ENCODE measurements at regions not wholly inside any gene's neighbourhood (a gene's known extent, or its start where the extent isn't known, plus 50 kb on each side); places are given as distances from the start of the nearest gene placed in this dataset.

- TF ChIP-seq ELK1 (IDR thresholded peaks at IDR 0.05; ENCODE audit: borderline replicate concordance, low read depth, low read length) (no peak), BHLHE40 (IDR thresholded peaks at IDR 0.05; ENCODE audit: low read depth, low read length) (no peak), CEBPB (IDR thresholded peaks at IDR 0.05; ENCODE audit: low read depth, low read length) (no peak)
Measured at GRCh38 chr18:25825056-25825455, 265.4 kb downstream of the SS18 start (continued).

GRCh38 chr18:25819746-25820363, 270.6 kb downstream of the SS18 start:
- dilution Hi-C loops (cut with HindIII; ENCODE audit: low sequenced_read_pairs, unreplicated experiment) (no loop called here), in situ Hi-C loops (cut with MboI; ENCODE audit: low sequenced_read_pairs) (no loop called here), intact Hi-C loops (cut with micrococcal nuclease) (no loop called here)
- Histone ChIP-seq H3K36me3 (ENCODE audit: control insufficient read depth, insufficient read depth, low read length) (no peaks in the 10 kb centered on the region), H2BK5ac (ENCODE audit: low read depth, low read length, poor library complexity, severe bottlenecking) (no peak overlapping the region), H4K8ac (ENCODE audit: low read depth in 2 of 2, low read length in 2 of 2) (no peak overlapping the region), H2BK15ac (ENCODE audit: low read depth, low read length) (no peak overlapping the region), H3K9me3 (ENCODE audit: control insufficient read depth, insufficient read depth, low read length) (no peaks in the 10 kb centered on the region), H3K9ac (ENCODE audit: low read depth, low read length) (no peak overlapping the region), H3K79me1 (ENCODE audit: low read depth in 1 of 2, low read length in 2 of 2) (no peaks in the 10 kb centered on the region), H4K20me1 (ENCODE audit: insufficient read depth, low read length) (no peaks in the 10 kb centered on the region), H3K18ac (ENCODE audit: low read depth, low read length) (no peak overlapping the region), H3K4me3 (ENCODE audit: insufficient read depth, low read depth, low read length) (no peak overlapping the region), H2BK120ac (ENCODE audit: low read depth, low read length) (no peak overlapping the region), H3K4me1 (ENCODE audit: control insufficient read depth, insufficient read depth, low read length) (no peaks in the 10 kb centered on the region), H3K4me2 (ENCODE audit: low read depth, low read length) (no peak overlapping the region), H3K27ac (ENCODE audit: insufficient read depth, low read length) (no peak overlapping the region), H4K91ac (ENCODE audit: insufficient read depth, low read depth, low read length) (no peak overlapping the region), H3K9me1 (ENCODE audit: insufficient read depth, low read length) (no peaks in the 10 kb centered on the region), H3K14ac (replicated peaks; ENCODE audit: low read depth, low read length) (no peak overlapping the region), H3K4ac (ENCODE audit: low read depth, low read length) (no peak overlapping the region), H4K5ac (ENCODE audit: low read depth, low read length) (no peak overlapping the region), H3K27me3 (ENCODE audit: control insufficient read depth, insufficient read depth, low read length) (peaks cover 6% of the 10 kb centered on the region; the same call in 1 of the 2 replicates), H3K56ac (ENCODE audit: extremely low read depth, insufficient read depth, low read length) (no peak overlapping the region), H3K23ac (ENCODE audit: low read depth, low read length) (no peak overlapping the region), H2AFZ (replicated peaks; ENCODE audit: low read length, poor library complexity) (no peak overlapping the region), H2BK20ac (ENCODE audit: low read depth, low read length) (no peak overlapping the region), H2AK5ac (ENCODE audit: low read depth, low read length) (no peak overlapping the region), H2AK9ac (replicated peaks; ENCODE audit: low read depth, low read length, poor library complexity) (no peak overlapping the region)
- TF ChIP-seq MAZ (IDR thresholded peaks at IDR 0.05; ENCODE audit: borderline replicate concordance, low read depth, low read length) (no peak), ELK1 (IDR thresholded peaks at IDR 0.05; ENCODE audit: borderline replicate concordance, low read depth, low read length) (no peak), RFX5 (IDR thresholded peaks at IDR 0.05; ENCODE audit: low read depth, low read length) (no peak), MXI1 (IDR thresholded peaks at IDR 0.05; ENCODE audit: borderline replicate concordance, low read depth, low read length) (no peak), MAFK (IDR thresholded peaks at IDR 0.05; ENCODE audit: low read depth, low read length) (no peak), RCOR1 (IDR thresholded peaks at IDR 0.05; ENCODE audit: insufficient replicate concordance, low read length) (no peak), SMC3 (IDR thresholded peaks at IDR 0.05; ENCODE audit: low read depth, low read length) (no peak), FOS (IDR thresholded peaks at IDR 0.05; ENCODE audit: low read depth, low read length) (no peak), RAD21 (IDR thresholded peaks at IDR 0.05; ENCODE audit: low read length) (no peak), CHD1 (IDR thresholded peaks at IDR 0.05; ENCODE audit: low read depth, low read length) (no peak)
- TF ChIP-seq, protein P1, sequence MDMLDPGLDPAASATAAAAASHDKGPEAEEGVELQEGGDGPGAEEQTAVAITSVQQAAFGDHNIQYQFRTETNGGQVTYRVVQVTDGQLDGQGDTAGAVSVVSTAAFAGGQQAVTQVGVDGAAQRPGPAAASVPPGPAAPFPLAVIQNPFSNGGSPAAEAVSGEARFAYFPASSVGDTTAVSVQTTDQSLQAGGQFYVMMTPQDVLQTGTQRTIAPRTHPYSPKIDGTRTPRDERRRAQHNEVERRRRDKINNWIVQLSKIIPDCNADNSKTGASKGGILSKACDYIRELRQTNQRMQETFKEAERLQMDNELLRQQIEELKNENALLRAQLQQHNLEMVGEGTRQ (IDR thresholded peaks at IDR 0.05; ENCODE audit: low read depth, low read length), result no peak
- 40% methylated on average over 1 of the region's 1 CpG; no CpG with 5 or more reads in 1 of the 2 experiments for WGBS, 2 experiments (ENCODE audit: extremely low coverage in 2 of 2, insufficient read length in 1 of 2)
- no TSS peak for BruUV-seq (replicated peaks)
- ATAC-seq (ENCODE audit: low read depth), result no peak
- ChIA-PET CTCF (no interaction called here), POLR2A (ENCODE audit: unreplicated experiment) (no interaction called here)
- no peak for DNase-seq

All from IMR-90 (cell line).